ENCODE measurements at regions not wholly inside any gene's neighbourhood (a gene's known extent, or its start where the extent isn't known, plus 50 kb on each side); places are given as distances from the start of the nearest gene placed in this dataset.

DNA sequence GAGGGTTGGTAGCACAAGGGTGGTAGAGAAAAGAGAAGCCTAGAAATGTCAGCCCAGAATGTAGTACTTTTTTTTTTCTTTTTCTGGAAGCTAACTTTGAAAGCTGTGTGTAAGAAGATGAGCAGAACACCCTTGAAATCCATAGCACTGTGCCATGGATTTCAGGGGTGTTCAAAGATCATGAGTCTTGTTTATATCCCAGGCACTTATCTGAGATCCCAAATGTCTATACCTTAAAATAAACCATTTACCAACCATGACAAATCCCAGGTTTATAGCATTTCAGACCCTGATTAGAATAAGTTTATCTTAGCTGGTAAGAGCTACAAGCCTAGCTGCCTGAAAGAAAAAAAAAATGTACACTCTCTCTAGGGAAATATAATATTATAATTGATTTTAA is 389.9 kb upstream of the ANXA10 start:
- Histone ChIP-seq H3K4me3 (ENCODE audit: insufficient read depth, low read length) (no peak overlapping the region), H3K36me3 (ENCODE audit: insufficient read depth, low read length) (no peaks in the 10 kb centered on the region), H2AFZ (ENCODE audit: low read length) (no peak overlapping the region), H3K9me3 (ENCODE audit: low read depth, low read length) (no peaks in the 10 kb centered on the region), H3K79me2 (ENCODE audit: insufficient read depth, low read length) (no peaks in the 10 kb centered on the region), H3K4me1 (ENCODE audit: insufficient read depth, low read length) (no peaks in the 10 kb centered on the region), H4K20me1 (ENCODE audit: insufficient read depth, low read length) (no peaks in the 10 kb centered on the region), H3K4me2 (ENCODE audit: insufficient read depth, low read length) (no peak overlapping the region), H3K27me3 (ENCODE audit: insufficient read depth, low read length) (no peaks in the 10 kb centered on the region), H3K27ac (ENCODE audit: low read depth, low read length) (no peak overlapping the region)
- TF ChIP-seq, protein P1, sequence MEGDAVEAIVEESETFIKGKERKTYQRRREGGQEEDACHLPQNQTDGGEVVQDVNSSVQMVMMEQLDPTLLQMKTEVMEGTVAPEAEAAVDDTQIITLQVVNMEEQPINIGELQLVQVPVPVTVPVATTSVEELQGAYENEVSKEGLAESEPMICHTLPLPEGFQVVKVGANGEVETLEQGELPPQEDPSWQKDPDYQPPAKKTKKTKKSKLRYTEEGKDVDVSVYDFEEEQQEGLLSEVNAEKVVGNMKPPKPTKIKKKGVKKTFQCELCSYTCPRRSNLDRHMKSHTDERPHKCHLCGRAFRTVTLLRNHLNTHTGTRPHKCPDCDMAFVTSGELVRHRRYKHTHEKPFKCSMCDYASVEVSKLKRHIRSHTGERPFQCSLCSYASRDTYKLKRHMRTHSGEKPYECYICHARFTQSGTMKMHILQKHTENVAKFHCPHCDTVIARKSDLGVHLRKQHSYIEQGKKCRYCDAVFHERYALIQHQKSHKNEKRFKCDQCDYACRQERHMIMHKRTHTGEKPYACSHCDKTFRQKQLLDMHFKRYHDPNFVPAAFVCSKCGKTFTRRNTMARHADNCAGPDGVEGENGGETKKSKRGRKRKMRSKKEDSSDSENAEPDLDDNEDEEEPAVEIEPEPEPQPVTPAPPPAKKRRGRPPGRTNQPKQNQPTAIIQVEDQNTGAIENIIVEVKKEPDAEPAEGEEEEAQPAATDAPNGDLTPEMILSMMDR (IDR thresholded peaks at IDR 0.05; ENCODE audit: extremely low read depth, low read depth, low read length) = no peak
- no peak for DNase-seq (ENCODE audit: insufficient read length, low spot score, missing footprints)

DNA sequence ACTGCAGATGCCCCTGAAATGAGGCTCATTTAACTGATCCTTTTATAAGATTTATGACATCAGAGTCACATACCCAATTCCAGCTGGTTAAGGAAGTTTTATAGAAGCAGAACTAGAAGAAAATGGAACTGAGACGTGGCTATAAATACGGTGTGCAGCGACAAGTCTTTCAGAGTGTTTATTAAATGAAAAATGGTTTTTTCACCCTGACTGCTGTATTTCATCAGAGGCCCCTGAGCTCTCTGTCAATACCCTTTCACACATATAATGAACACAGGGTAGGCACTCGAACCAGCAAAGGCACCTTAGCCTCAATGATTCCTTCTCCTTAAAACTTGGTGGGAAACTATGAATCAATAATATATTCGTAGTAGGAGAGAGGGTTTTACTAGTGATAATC is 380.8 kb upstream of the ANXA10 start:
- no peak for DNase-seq (ENCODE audit: insufficient read length, low spot score, missing footprints)
- Histone ChIP-seq H3K4me3 (ENCODE audit: insufficient read depth, low read length) (no peak overlapping the region), H2AFZ (ENCODE audit: low read length) (no peak overlapping the region), H4K20me1 (ENCODE audit: insufficient read depth, low read length) (no peaks in the 10 kb centered on the region), H3K4me1 (ENCODE audit: insufficient read depth, low read length) (no peaks in the 10 kb centered on the region), H3K36me3 (ENCODE audit: insufficient read depth, low read length) (no peaks in the 10 kb centered on the region), H3K9me3 (ENCODE audit: low read depth, low read length) (no peaks in the 10 kb centered on the region), H3K4me2 (ENCODE audit: insufficient read depth, low read length) (no peak overlapping the region), H3K79me2 (ENCODE audit: insufficient read depth, low read length) (no peaks in the 10 kb centered on the region), H3K27ac (ENCODE audit: low read depth, low read length) (no peak overlapping the region), H3K27me3 (ENCODE audit: insufficient read depth, low read length) (no peaks in the 10 kb centered on the region)
- TF ChIP-seq, protein P1 (IDR thresholded peaks at IDR 0.05; ENCODE audit: extremely low read depth, low read depth, low read length) = no peak

- no peaks in the 10 kb centered on the region for H3K27me3 ChIP-seq (ENCODE audit: insufficient read depth, low read length)
- H3K4me2 ChIP-seq (ENCODE audit: insufficient read depth, low read length) = no peak overlapping the region
- no peaks in the 10 kb centered on the region for H3K4me1 ChIP-seq (ENCODE audit: insufficient read depth, low read length)
- H3K79me2 ChIP-seq (ENCODE audit: insufficient read depth, low read length) = no peaks in the 10 kb centered on the region
- H2AFZ ChIP-seq (ENCODE audit: low read length) = no peak overlapping the region
- H4K20me1 ChIP-seq (ENCODE audit: insufficient read depth, low read length) = no peaks in the 10 kb centered on the region
- no peak overlapping the region for H3K4me3 ChIP-seq (ENCODE audit: insufficient read depth, low read length)
- H3K9me3 ChIP-seq (ENCODE audit: low read depth, low read length) = no peaks in the 10 kb centered on the region
- no peaks in the 10 kb centered on the region for H3K36me3 ChIP-seq (ENCODE audit: insufficient read depth, low read length)
- no peak for DNase-seq (ENCODE audit: insufficient read length, low spot score, missing footprints)
- no peak overlapping the region for H3K27ac ChIP-seq (ENCODE audit: low read depth, low read length)
- TF ChIP-seq, protein P1 (IDR thresholded peaks at IDR 0.05; ENCODE audit: extremely low read depth, low read depth, low read length) = no peak
Measured at GRCh38 chr4:167713756-167714155, 378.6 kb upstream of the ANXA10 start.

DNA sequence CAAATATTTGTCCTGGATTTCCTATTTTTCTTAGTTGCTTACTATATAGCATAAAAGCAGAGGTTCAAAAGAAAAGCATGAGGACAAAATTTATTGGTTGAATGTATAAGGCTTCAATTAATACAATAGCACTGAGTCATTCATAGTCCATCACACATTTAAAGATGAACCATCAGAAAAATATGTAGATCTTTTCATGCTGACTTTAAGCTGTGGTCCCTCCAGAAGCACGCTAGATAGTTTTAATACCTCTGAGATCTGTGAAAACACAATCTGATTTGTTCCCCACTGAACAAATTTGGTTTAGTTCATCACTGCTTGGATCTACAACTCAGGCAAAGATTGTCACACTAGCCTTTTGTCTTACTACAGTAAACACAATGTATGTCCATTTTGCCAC is 377.2 kb upstream of the ANXA10 start:
- DNase-seq (ENCODE audit: insufficient read length, low spot score, missing footprints) = no peak
- Histone ChIP-seq H2AFZ (ENCODE audit: low read length) (no peak overlapping the region), H3K4me3 (ENCODE audit: insufficient read depth, low read length) (no peak overlapping the region), H4K20me1 (ENCODE audit: insufficient read depth, low read length) (no peaks in the 10 kb centered on the region), H3K27me3 (ENCODE audit: insufficient read depth, low read length) (no peaks in the 10 kb centered on the region), H3K79me2 (ENCODE audit: insufficient read depth, low read length) (no peaks in the 10 kb centered on the region), H3K27ac (ENCODE audit: low read depth, low read length) (no peak overlapping the region), H3K9me3 (ENCODE audit: low read depth, low read length) (no peaks in the 10 kb centered on the region), H3K36me3 (ENCODE audit: insufficient read depth, low read length) (no peaks in the 10 kb centered on the region), H3K4me2 (ENCODE audit: insufficient read depth, low read length) (no peak overlapping the region), H3K4me1 (ENCODE audit: insufficient read depth, low read length) (no peaks in the 10 kb centered on the region)
- TF ChIP-seq, protein P1 (IDR thresholded peaks at IDR 0.05; ENCODE audit: extremely low read depth, low read depth, low read length) = no peak
